ENCODE measurements at regions not wholly inside any gene's neighbourhood (a gene's known extent, or its start where the extent isn't known, plus 50 kb on each side); places are given as distances from the start of the nearest gene placed in this dataset.
"Not testable (repeated sequence)": the region's sequence is repeated elsewhere in the genome, so short reads cannot be mapped to it uniquely, and the experiment has no call there.

DNA sequence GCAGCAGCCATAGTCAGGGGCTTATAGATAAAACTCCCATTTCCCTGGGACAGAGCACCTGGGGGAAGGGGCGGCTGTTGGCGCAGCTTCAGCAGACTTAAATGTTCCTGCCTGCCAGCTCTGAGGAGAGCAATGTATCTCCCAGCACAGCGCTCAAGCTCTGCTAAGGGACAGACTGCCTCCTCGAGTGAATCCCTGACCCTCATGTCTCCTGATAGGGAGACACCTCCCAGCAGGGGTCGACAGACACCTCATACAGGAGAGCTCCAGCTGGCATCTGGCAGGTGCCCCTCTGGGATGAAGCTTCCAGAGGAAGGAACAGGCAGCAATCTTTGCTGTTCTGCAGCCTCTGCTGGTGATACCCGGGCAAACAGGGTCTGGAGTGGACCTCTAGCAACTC is 189.3 kb upstream of the EGLN3 start:
- not testable (repeated sequence) for H3K18ac ChIP-seq (ENCODE audit: low read depth in 1 of 2, low read length in 2 of 2); H2BK120ac ChIP-seq (ENCODE audit: low read depth, low read length); H2BK12ac ChIP-seq (ENCODE audit: low read length in 2 of 2); DNase-seq; H3K4me1 ChIP-seq (ENCODE audit: control insufficient read depth, insufficient read depth, low read depth, low read length); H4K91ac ChIP-seq (ENCODE audit: low read length); H2AK5ac ChIP-seq (ENCODE audit: low read length, severe bottlenecking); H3K79me1 ChIP-seq (replicated peaks; ENCODE audit: low read length, poor library complexity, severe bottlenecking); H2BK5ac ChIP-seq (ENCODE audit: low read depth, low read length, poor library complexity, severe bottlenecking); H3K4me3 ChIP-seq (ENCODE audit: insufficient read depth in 1 of 2, low read depth in 1 of 2, low read length in 2 of 2); H2BK15ac ChIP-seq (ENCODE audit: low read depth, poor library complexity, severe bottlenecking); H3K14ac ChIP-seq (ENCODE audit: low read length in 2 of 2); H3K27ac ChIP-seq (ENCODE audit: low read length, poor library complexity, severe bottlenecking); H3K9me3 ChIP-seq (ENCODE audit: control insufficient read depth, low read length); H3K27me3 ChIP-seq (ENCODE audit: control insufficient read depth in 1 of 2, insufficient read depth in 1 of 2, low read length in 2 of 2); H4K8ac ChIP-seq (ENCODE audit: low read length); H2AFZ ChIP-seq (ENCODE audit: low read depth, low read length); H3K4me2 ChIP-seq (ENCODE audit: low read length, poor library complexity, severe bottlenecking); H3K9ac ChIP-seq (ENCODE audit: low read length); H3K23ac ChIP-seq (ENCODE audit: low read length in 2 of 2); H3K36me3 ChIP-seq (ENCODE audit: control insufficient read depth in 1 of 2, insufficient read depth in 2 of 2, low read depth in 1 of 2, low read length in 2 of 2)
- peak overlapping the region in 1 of 2 experiments; percentile 32 for H3K4ac ChIP-seq (ENCODE audit: low read depth in 1 of 2, low read length in 2 of 2)
- WGBS = 86% methylated on average over 6 of the region's 6 CpGs

DNA sequence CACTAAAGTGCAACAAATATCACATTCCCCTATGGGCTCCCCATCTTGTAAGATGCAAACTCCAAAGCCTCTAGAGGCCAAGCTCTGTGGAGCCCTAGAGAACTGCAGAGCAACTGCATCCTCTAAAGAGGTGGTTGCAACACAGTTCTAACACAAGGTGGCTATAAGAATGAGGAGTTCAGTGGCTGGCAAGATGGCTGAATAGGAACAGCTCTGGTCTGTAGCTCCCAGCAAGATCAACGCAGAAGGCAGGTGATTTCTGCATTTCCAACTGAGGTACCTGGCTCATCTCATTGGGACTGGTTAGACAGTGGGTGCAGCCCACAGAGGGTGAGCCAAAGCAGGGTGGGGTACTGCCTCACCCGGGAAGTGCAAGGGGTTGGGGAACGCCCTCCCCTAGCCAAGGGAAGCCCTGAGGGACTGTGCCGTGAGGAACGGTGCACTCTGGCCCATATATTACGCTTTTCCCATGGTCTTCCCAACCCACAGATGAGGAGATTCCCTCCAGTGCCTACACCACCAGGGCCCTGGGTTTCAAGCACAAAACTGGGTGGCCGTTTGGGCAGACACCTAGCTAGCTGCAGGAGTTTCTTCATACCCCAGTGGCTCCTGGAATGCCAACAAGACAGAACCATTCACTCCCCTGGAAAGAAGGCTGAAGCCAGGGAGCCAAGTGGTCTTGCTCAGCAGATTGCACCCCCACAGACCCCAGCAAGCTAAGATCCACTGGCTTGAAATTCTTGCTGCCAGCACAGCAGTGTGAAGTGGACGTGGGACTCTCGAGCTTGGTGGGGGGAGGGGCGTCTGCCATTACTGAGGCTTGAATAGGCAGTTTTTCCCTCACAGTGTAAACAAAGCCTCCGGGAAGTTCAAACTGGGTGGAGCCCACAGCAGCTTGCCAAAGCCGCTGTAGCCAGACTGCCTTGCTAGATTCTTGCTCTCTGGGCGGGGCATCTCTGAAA is 188.6 kb upstream of the EGLN3 start:
- 54% methylated on average over 13 of the region's 13 CpGs for WGBS
- not testable (repeated sequence) for H3K27me3 ChIP-seq (ENCODE audit: control insufficient read depth in 1 of 2, insufficient read depth in 1 of 2, low read length in 2 of 2); H2AFZ ChIP-seq (ENCODE audit: low read depth, low read length); H3K9ac ChIP-seq (ENCODE audit: low read length); H3K9me3 ChIP-seq (ENCODE audit: control insufficient read depth, low read length); H3K4me3 ChIP-seq (ENCODE audit: insufficient read depth in 1 of 2, low read depth in 1 of 2, low read length in 2 of 2); H2BK5ac ChIP-seq (ENCODE audit: low read depth, low read length, poor library complexity, severe bottlenecking); H2BK15ac ChIP-seq (ENCODE audit: low read depth, poor library complexity, severe bottlenecking); H3K79me1 ChIP-seq (replicated peaks; ENCODE audit: low read length, poor library complexity, severe bottlenecking); H3K27ac ChIP-seq (ENCODE audit: low read length, poor library complexity, severe bottlenecking); H2AK5ac ChIP-seq (ENCODE audit: low read length, severe bottlenecking); H3K36me3 ChIP-seq (ENCODE audit: control insufficient read depth in 1 of 2, insufficient read depth in 2 of 2, low read depth in 1 of 2, low read length in 2 of 2); H4K8ac ChIP-seq (ENCODE audit: low read length); H3K4me1 ChIP-seq (ENCODE audit: control insufficient read depth, insufficient read depth, low read depth, low read length); H3K23ac ChIP-seq (ENCODE audit: low read length in 2 of 2); H3K14ac ChIP-seq (ENCODE audit: low read length in 2 of 2); H2BK120ac ChIP-seq (ENCODE audit: low read depth, low read length); H3K4ac ChIP-seq (ENCODE audit: low read depth in 1 of 2, low read length in 2 of 2); H3K4me2 ChIP-seq (ENCODE audit: low read length, poor library complexity, severe bottlenecking)
- H4K91ac ChIP-seq (ENCODE audit: low read length) = peak overlapping the region; percentile 85
- H3K18ac ChIP-seq (ENCODE audit: low read depth in 1 of 2, low read length in 2 of 2) = peak overlapping the region in 1 of 2 experiments; percentile 46
- DNase-seq = peak; percentile 67
- H2BK12ac ChIP-seq (ENCODE audit: low read length in 2 of 2) = peak overlapping the region; percentile 46 to 93

DNA sequence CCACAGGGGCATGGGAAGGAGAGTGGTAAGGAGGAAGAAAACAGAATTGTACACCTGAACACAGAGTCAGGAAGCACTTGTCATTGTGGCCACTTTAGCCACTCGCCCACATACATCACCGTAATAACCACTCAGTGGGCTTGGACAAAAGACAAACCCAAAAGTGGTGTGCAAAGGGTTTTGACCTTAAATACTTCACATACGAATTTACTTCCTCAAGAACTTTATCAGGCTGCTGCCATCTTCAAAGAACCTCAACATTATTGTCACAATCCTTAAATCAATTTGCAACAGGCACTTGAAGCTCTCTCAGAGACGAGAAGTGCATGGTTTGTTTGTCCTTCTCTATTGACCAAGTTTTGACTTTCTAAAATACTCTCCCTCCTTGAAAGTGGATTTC is 187.3 kb upstream of the EGLN3 start:
- Histone ChIP-seq H3K36me3 (ENCODE audit: control insufficient read depth in 1 of 2, insufficient read depth in 2 of 2, low read depth in 1 of 2, low read length in 2 of 2) (no peaks in the 10 kb centered on the region), H3K4ac (ENCODE audit: low read depth in 1 of 2, low read length in 2 of 2) (peak overlapping the region in 1 of 2 experiments; percentile 26), H3K14ac (ENCODE audit: low read length in 2 of 2) (peak overlapping the region in 1 of 2 experiments; percentile 3), H3K9ac (ENCODE audit: low read length) (no peak overlapping the region), H4K8ac (ENCODE audit: low read length) (no peak overlapping the region), H2BK5ac (ENCODE audit: low read depth, low read length, poor library complexity, severe bottlenecking) (no peak overlapping the region), H3K23ac (ENCODE audit: low read length in 2 of 2) (no peak overlapping the region), H3K18ac (ENCODE audit: low read depth in 1 of 2, low read length in 2 of 2) (no peak overlapping the region), H3K4me2 (ENCODE audit: low read length, poor library complexity, severe bottlenecking) (no peak overlapping the region), H2AK5ac (ENCODE audit: low read length, severe bottlenecking) (no peak overlapping the region), H3K4me3 (ENCODE audit: insufficient read depth in 1 of 2, low read depth in 1 of 2, low read length in 2 of 2) (no peak overlapping the region), H3K27ac (ENCODE audit: low read length, poor library complexity, severe bottlenecking) (no peak overlapping the region), H4K91ac (ENCODE audit: low read length) (no peak overlapping the region), H3K9me3 (ENCODE audit: control insufficient read depth, low read length) (peaks cover 3% of the 10 kb centered on the region), H2AFZ (ENCODE audit: low read depth, low read length) (no peak overlapping the region), H2BK12ac (ENCODE audit: low read length in 2 of 2) (no peak overlapping the region), H3K27me3 (ENCODE audit: control insufficient read depth in 1 of 2, insufficient read depth in 1 of 2, low read length in 2 of 2) (peaks cover 0 to 5% of the 10 kb centered on the region in 2 experiments), H2BK15ac (ENCODE audit: low read depth, poor library complexity, severe bottlenecking) (no peak overlapping the region), H3K4me1 (ENCODE audit: control insufficient read depth, insufficient read depth, low read depth, low read length) (no peaks in the 10 kb centered on the region), H3K79me1 (replicated peaks; ENCODE audit: low read length, poor library complexity, severe bottlenecking) (no peaks in the 10 kb centered on the region), H2BK120ac (ENCODE audit: low read depth, low read length) (no peak overlapping the region)
- WGBS = 51% methylated on average over 4 of the region's 4 CpGs
- no peak for DNase-seq

- Histone ChIP-seq H3K9me3 (ENCODE audit: control insufficient read depth, low read length) (peaks cover 3% of the 10 kb centered on the region), H3K4ac (ENCODE audit: low read depth in 1 of 2, low read length in 2 of 2) (no peak overlapping the region), H3K27ac (ENCODE audit: low read length, poor library complexity, severe bottlenecking) (no peak overlapping the region), H4K8ac (ENCODE audit: low read length) (no peak overlapping the region), H3K4me2 (ENCODE audit: low read length, poor library complexity, severe bottlenecking) (no peak overlapping the region), H2AFZ (ENCODE audit: low read depth, low read length) (no peak overlapping the region), H4K91ac (ENCODE audit: low read length) (no peak overlapping the region), H2BK5ac (ENCODE audit: low read depth, low read length, poor library complexity, severe bottlenecking) (no peak overlapping the region), H2BK12ac (ENCODE audit: low read length in 2 of 2) (no peak overlapping the region), H3K4me1 (ENCODE audit: control insufficient read depth, insufficient read depth, low read depth, low read length) (no peaks in the 10 kb centered on the region), H3K18ac (ENCODE audit: low read depth in 1 of 2, low read length in 2 of 2) (no peak overlapping the region), H3K23ac (ENCODE audit: low read length in 2 of 2) (no peak overlapping the region), H2BK120ac (ENCODE audit: low read depth, low read length) (no peak overlapping the region), H3K9ac (ENCODE audit: low read length) (no peak overlapping the region), H3K4me3 (ENCODE audit: insufficient read depth in 1 of 2, low read depth in 1 of 2, low read length in 2 of 2) (no peak overlapping the region), H3K79me1 (replicated peaks; ENCODE audit: low read length, poor library complexity, severe bottlenecking) (no peaks in the 10 kb centered on the region), H3K14ac (ENCODE audit: low read length in 2 of 2) (no peak overlapping the region), H3K27me3 (ENCODE audit: control insufficient read depth in 1 of 2, insufficient read depth in 1 of 2, low read length in 2 of 2) (peaks cover 4 to 5% of the 10 kb centered on the region in 2 experiments), H2BK15ac (ENCODE audit: low read depth, poor library complexity, severe bottlenecking) (no peak overlapping the region), H2AK5ac (ENCODE audit: low read length, severe bottlenecking) (no peak overlapping the region), H3K36me3 (ENCODE audit: control insufficient read depth in 1 of 2, insufficient read depth in 2 of 2, low read depth in 1 of 2, low read length in 2 of 2) (no peaks in the 10 kb centered on the region)
- WGBS = 58% methylated on average over 2 of the region's 3 CpGs
- DNase-seq = no peak
Observed at GRCh38 chr14:34137001-34137745, 186.3 kb upstream of the EGLN3 start.

Data from mesenchymal stem cell (in vitro differentiated cells and primary cell).